ENCODE measurements at regions not wholly inside any gene's neighbourhood (a gene's known extent, or its start where the extent isn't known, plus 50 kb on each side); places are given as distances from the start of the nearest gene placed in this dataset.

DNA sequence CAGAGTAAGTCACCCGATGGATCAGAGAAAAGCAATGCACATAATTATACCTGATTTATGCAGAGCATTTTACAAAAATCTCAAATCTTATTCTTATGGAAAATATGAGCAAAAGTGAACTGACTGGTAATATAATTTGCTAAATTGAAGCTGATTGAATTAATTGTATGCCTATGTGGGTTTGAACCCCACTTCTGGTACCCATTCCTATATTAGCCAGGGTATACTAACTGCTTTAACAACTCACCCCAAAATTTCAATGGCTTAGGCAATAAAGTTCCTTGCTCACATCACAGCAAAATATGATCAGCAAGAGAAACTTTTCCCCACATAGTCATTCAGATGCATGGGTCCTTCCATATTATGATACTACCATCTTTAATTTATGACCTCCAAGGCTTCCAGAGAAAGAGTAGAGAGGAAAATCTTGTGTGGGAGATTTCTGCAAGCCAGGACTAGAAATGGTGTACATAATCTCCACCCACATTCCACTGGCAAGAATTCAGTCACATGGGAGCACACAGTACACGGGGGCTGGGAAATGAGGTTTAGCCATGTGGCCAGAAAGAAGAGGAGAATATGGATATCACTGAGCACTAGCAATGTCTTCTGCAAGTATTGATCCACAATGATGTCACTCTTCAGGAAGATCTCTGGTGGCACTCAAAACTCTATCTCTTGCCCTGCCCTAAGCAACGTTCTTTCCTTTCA lies 640.7 kb downstream of the BCOR start:
- TF ChIP-seq, protein P1, sequence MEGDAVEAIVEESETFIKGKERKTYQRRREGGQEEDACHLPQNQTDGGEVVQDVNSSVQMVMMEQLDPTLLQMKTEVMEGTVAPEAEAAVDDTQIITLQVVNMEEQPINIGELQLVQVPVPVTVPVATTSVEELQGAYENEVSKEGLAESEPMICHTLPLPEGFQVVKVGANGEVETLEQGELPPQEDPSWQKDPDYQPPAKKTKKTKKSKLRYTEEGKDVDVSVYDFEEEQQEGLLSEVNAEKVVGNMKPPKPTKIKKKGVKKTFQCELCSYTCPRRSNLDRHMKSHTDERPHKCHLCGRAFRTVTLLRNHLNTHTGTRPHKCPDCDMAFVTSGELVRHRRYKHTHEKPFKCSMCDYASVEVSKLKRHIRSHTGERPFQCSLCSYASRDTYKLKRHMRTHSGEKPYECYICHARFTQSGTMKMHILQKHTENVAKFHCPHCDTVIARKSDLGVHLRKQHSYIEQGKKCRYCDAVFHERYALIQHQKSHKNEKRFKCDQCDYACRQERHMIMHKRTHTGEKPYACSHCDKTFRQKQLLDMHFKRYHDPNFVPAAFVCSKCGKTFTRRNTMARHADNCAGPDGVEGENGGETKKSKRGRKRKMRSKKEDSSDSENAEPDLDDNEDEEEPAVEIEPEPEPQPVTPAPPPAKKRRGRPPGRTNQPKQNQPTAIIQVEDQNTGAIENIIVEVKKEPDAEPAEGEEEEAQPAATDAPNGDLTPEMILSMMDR (IDR thresholded peaks at IDR 0.05; ENCODE audit: low read depth, low read length) = no peak
- no peak for TF ChIP-seq EZH2phosphoT487 (IDR thresholded peaks at IDR 0.05; ENCODE audit: low read depth)

Measured in OCI-LY3 (cell line).